Stimulated activated CD8-positive, alpha-beta memory T cell treated with anti-CD3 and anti-CD28 coated beads, Interleukin-2, amount 100 ng/mL, for 1 hour (primary cell): ENCODE measurements at regions not wholly inside any gene's neighbourhood (a gene's known extent, or its start where the extent isn't known, plus 50 kb on each side); places are given as distances from the start of the nearest gene placed in this dataset.

Source experiments
- DNase-seq, 2 donors: peaks; one replicate each; pipeline ENCODE4 v3.0.0-alpha.2; 2020; ENCODE audit warnings: low read depth in 2 of 2

DNA sequence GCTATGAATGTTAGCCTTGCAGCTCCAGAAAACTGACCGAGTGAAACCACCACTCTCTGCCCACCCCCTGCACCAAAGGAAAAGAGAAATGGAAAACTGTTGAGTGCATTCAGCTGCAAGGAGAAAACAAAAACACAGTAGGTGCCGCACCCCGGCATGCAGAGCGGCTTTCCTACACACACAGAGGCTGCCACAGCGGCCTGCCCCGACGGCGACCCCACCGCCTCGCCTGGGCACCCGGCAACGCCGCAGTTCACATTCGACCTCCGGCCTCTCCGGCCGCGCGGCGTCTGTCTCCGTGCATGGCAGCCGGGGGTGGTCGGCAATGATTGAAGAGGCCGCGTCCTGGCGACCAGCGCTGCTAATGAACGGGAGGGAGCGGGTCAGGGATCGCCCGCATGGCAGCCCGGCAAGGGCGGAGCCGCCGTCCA lies 417.1 kb upstream of the SALL3 start:
- no peak for DNase-seq

DNA sequence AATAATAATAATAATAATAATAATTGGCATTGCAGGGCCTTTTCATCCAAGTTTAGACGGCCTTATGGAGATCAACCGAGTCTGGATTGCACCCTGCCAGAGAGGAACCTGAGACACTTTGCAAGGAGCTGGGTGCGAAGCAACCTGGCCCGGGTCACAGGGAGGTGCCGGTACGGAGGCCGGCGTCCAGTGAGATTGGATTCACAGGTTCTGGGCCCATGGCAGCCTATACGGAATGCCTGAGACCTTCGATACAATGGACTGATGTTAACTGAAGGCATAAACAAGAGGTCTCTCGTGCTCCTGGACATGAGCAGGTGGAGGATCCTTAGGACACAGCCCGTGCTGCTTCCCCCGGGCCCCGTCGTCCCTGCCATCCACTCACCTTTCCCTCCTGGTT lies 416.5 kb upstream of the SALL3 start:
- DNase-seq: no peak

DNA sequence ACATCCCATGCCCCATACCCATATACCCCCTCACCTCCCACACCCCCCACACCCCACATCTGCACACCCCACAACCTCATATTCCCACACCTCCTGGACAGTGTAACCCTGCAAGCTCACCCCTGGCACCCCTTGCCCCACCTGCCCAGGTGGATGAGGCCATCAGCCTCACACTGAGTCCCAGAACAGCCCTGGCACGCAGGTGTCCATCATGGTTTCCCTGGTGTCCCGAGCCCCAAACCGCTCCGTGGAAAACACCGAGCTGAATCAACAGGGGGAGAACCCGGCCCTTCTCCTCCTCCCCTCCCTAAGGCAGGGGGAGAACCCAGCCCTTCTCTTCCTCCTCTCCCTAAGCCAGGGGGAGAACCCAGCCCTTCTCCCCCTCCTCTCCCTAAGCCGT lies 415.6 kb upstream of the SALL3 start:
- DNase-seq: no peak

DNA sequence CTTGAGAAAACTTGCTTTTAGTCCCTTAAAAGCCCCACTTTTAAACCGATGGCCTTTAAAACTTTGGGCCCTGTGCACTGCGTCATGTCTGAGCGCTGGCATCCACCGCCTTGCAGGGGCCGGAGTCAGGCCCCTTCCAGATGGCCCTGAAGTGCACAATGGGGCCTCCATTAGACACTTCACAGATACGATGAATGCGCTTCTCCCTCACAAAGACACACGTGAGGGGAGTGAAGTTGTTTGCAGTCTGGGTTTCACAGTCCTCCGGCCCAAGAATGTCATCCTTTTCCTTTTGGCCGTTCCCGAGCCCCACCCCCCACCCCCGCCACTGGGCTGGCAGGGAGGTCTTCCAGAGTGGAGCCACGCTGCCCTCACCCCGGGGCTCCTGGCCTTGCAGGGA lies 415.1 kb upstream of the SALL3 start:
- DNase-seq: no peak

DNA sequence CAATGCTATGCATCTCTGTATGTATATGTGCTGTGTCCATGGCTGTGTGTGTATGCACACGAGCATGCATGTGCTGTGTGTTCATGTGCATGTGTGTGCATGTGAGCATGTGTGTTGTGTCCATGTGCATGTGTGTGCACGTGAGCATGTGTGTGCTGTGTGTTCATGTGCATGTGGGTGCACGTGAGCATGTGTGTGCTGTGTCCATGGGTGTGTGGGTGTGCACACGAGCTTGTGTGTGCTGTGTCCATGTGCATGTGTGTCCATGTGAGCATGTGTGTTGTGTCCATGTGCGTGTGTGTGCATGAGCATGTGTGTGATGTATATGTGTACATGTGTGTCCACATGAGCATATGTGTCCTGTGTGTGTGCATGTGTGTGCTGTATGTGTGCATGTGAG lies 414.4 kb upstream of the SALL3 start:
- no peak for DNase-seq

DNA sequence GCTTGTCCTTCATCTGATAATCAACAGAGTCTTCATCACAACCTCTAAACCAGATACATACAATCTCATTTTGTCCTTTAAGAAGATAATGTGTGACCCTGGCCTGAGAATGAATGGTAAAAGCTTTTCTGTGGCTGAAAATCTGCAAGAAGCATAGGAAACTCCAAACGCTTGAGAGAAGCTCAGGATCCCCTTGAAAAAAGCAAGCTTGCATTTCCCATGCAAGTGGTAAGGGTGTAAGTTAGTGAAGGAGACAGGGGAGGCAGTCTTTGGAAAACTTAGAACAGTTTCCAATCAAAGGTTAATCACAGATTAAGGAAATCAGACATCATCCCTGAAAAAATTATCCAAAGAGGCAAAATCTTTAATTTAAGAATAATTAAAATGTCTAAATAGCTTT lies 413.6 kb upstream of the SALL3 start:
- DNase-seq: no peak

DNA sequence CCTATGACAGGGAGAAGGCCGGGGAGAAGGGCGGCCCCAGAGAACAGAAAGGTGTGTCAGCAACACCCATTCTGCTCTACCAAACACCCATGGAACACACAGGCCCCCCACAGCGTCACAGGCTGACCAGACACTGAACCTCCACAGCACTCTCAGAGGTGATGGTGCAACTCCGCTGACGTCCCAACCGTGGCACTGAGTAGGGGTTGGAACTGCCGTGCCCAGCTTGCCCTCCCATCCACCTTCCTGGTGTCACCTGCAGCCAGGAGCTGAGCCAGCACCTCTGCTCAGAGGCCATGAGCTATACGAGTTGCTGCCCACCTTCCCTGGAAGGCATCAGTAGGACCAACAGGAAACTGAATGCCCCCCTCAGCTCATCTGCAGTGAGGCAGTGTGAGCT lies 412.9 kb upstream of the SALL3 start:
- DNase-seq: no peak

DNA sequence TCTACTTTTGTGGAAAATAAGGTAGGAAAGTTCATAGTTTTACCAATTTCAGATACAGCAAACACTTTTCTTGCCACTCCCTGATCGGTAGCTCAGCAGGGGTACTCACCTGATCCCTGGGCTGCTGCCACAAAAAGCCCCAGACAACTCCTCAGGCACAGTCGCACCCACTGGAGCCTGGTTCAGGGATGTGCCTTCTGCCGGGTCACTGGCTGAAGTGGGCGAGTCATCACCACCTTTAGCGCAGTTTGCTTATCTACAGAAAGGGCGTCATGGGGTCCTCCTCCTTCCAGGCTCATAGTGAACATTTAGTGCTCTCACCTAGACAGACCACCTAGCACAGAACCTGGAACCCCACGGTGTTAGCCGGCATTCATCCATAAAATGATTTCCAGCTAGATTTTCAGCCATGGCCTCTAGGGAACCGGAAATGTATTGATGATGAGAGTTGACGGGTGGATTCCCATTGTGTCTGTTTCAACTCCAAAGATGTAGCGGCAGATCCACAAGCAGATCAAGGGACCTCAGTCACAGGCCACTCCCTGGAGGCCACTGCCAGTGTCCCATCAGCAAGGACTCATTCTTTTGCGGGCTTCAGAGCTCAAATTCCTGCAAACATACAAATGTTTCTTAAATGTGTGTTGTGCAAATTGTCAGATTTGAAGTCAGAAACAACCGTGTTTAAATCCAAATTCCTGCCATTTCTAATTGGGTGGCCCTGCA lies 408.4 kb upstream of the SALL3 start:
- DNase-seq: no peak

DNA sequence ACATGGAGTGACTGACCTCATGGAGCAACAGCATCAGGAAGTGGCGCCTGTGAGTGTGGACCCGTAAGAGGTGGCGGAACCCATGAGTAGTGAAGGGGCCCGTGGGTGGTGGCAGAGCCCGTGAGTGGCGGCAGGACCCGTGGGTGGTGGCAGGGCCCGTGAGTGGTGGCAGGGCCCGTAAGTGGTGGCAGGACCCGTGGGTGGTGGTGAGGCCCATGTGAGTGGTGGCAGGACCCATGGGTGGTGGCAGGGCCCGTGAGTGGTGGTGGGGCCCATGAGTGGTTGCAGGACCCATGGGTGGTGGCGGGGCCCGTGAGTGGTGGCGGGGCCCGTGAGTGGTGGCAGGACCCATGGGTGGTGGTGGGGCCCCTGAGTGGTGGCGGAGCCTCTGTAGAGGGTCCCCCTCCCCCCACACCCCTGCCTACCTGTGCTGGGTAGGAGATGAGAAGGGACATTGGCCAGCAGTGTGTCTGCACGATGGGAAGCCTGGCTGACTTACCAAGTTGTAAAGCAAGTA lies 407.7 kb upstream of the SALL3 start:
- DNase-seq: no peak

DNA sequence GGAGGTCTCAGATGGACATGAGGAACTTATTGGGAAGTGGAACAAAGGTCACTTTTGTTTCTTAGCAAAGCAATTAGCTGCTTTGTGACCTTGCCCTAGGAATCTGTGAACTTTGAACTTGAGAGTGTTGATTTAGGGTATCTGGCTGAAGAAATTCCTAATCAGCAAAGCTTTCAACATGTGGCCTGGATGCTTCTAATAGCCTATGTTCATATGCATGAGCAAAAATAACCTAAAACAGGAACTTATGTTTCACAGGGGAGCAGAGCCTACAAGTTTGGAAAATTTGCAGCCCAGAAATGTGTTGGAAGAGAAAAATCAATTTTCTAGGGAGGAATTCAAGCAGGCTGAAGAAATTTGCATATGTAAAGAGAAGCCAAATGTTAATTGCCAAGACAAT lies 405.8 kb upstream of the SALL3 start:
- DNase-seq: no peak

DNA sequence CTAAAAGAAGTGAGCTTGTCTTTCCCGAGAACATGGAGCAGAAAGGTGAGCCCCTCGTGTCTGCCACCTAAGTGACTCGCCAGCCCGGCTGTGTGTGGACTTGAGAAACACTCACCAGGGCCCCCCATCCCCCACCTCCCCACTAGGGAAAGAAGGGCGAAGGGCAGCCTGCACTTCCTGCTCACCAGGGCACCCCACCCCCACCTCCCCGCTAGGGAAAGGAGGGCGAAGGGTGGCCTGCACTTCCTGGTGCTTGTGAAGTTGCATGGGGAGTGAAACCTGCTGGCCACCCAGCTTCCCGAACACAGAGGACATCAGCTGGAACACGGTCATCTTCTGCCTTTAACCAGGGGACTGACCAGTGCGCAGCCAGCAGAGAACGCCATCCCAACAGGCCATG lies 402.7 kb upstream of the SALL3 start:
- DNase-seq: no peak

DNA sequence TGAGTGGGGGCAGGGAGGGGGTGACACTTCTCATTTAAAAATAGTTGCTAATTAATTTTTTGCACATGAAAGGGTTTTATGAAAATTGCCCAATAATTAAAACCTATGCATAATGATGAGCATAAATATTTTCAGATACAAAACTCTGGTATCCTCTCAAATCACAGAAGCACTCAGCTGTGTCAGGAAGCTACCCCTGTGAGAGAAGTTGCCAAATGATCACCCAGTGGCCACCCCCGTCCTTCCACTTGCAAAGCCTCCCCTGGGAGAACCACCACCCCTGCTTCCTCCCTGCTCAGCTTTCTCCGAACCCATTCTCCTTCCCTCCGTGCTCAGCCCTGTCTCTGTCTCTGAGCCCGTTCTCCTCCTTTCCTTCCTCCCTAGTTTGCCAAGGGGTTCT lies 400.2 kb upstream of the SALL3 start:
- no peak for DNase-seq

DNA sequence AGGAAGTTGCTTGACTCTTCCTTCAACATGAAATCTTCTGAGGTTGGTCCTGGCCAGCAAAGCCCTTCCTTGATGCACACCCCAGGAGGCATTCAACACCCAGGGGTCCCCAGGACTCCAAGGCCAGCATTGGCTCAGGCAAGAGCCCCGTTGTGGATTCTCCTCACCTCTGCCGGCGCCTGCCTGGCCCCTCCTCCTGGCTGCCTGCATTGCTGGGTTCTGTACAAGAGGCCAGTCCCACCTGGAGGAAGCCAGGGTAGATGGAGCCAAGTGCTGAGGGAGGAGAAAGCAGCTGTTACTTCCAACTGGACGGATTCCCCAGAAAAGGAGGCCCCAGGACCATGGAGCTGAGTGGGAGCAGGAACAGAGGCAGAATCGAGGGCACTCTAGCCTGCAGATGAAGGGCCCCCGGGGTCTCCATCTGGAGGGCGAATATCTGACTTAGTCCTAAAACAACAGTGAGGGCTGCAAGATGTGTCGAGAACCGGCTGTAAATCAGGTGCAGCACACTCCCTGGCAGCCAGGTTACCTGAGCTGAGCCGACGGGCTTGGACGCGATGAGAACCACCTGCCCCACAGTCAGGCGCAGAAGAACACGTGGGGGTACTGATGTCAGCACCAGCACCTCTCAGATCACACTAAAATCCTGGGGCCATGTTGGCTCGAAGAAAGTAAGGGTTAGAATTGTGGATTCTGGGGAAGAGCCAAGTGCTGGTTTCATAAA lies 399.6 kb upstream of the SALL3 start:
- DNase-seq: no peak

DNA sequence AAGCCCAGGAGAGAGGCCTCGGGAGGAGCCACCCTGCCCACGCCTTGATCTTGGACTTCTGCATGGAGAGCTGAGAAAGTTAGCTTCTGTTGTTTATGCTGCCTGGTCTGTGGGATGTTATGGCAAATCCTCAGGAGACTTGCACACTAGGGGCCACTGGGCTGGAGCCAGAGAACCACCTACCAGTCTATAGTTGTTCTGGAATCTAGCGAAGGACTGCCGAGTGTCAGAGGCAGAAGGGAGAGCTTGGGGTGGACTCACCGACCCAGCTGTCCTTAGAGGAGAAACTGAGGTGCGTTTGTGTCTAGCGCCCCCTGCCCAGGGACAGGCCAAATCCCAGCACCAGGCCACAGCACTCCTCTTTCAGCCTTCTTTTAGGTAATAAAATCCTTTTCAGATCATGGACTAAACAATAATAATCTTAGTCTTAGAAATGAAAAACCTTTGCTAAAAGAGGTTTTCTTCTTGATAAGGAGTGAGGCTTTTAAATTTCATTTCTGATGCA lies 398.7 kb upstream of the SALL3 start:
- no peak for DNase-seq

DNA sequence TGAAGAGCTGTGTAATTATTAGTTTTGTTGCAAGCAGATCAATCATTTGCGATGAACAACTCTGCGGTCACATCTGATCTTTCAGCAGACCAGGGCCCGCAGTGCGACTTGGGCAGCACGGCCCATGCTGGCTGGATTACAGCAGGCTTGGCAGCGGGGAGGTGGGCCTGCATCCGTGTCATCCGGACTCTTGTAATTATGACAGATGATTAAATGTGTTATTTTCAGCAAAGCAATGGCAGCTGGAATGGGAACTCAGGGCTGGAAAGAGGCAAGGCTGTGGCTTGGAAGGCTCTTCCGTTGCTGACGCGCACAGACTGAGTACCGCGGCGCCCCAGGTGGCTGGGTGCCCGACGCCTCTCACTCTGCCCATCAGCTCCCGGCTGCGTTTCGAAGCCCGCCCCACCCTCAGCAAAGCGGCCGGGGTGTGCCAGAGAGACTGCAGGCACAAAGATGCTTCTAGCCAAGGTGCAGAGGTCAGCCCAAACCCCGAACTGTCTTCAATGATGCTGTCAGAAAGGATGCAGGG lies 397.4 kb upstream of the SALL3 start:
- no peak for DNase-seq

DNA sequence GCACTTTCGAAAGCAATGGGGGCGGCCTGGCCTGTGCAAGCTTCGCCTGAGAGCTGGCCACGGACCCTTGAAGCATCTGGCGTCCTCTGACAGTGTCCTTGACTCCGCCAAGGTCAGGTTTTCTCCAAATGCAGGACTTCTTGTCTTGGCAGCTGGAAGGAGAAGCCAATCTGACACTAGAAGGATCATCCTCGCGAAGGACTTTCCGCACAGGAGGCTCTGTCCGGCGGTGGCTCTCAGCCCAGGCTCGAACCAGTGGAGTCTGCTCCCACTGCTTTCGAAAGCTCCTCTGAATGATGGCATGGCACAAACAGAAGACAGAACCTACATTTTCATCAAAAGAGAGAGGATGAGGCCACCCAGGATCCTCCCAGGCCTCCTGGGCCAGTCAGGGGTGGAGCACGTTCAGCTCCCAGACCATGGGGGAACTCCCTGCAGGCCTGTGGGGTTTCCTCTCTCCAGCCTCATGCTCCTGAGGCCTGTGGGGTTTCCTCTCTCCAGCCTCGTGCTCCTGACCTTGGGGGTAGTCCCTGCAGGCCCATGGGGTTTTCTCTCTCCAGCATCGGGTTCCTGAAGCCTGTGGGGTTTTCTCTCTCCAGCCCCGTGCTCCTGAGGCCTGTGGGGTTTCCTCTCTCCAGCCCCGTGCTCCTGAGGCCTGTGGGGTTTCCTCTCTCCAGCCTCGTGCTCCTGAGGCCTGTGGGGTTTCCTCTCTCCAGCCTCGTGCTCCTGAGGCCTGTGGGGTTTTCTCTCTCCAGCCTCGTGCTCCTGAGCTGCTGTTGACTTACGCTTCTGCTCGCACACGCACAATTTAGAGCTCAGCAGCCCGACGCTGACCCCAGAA lies 396.5 kb upstream of the SALL3 start:
- no peak for DNase-seq

DNA sequence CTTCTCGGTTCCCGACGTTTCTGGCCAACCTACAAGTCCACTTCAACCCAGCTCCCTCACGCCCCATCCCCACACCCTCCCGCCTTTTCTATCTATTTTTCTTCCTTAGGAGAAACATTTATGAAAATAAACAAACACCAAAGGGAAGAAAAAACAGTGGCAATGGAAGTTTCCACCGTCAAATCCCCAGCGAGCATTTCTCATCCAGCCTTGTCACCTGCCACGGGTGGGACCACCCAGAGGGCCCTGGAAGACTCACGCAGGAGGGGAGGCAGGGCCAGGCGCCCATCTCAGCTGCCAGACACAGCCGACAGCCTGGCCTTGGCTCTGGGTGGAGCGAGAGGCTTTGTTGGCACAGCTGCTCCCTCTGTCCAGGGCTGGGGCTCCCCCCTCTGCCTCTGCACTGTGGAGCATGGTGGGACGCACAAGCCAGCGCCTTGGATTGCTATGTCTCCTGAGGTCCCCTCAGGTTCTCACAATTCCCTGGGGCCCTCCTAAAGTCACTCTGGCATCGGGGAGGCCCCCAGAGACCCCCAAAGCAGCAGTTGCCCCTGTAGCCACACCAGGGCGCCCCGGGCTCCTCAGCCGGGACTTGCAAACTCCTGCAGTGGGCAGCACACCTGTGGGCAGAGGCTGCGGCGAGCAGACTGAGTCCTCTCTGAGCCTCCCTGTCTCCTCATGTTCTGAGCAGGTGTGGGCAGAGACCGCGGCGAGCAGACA lies 395.7 kb upstream of the SALL3 start:
- no peak for DNase-seq

DNA sequence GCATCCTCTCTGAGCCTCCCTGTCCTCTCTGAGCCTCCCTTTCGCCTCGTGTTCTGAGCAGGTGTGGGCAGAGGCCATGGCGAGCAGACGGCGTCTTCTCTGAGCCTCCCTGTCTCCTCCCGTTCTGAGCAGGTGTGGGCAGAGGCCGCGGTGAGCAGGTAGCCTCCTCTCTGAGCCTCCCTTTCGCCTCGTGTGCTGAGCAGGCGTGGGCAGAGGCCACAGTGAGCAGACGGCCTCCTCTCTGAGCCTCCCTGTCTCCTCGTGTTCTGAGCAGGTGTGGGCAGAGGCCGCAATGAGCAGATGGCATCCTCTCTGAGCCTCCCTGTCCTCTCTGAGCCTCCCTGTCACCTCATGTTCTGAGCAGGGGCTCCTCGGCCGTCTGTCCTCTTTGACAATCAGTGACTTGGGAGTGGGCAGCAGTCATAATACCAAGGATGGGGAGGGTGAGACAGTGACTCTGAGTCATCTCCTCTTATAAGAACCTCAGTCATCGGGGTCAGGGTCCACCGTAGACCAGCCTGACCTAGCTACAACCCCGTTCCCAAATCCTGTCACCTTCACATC lies 395.1 kb upstream of the SALL3 start:
- no peak for DNase-seq

DNA sequence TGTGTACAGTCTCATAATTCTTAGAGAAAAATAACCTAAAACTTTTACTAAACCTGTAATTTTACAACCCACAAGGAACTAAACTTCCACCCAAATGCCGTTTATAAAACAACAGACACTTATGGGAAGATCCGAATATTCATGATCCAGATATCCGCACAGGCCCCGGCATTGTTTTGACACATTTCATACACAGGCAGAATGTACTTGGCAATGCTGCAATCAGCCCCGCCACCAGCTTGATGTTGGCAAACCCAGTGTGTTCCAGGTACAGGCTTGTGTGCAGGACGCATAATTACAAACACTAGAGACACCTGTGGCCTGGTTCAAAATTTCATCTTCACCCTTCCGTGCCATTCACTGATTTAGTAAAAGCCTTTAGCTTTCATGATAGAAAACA lies 393.0 kb upstream of the SALL3 start:
- DNase-seq: no peak

DNA sequence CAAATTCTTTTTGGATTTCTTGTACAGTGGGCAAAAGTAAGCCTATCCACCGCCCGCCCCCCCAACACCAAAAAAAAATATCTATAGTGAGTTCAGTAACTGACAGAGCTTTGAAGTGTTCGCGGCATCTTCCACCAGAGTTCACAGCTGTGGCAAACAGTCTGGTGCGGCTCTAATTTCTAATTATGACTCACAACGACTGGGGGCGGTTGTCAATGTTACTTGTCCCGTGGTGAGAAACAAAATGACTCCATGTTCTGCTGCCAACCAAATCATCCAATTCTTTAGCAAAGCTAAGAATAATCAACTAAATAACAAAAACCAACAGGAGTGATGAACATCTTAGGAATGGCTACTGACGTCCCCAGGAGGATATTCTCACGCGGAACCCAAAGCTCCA lies 392.5 kb upstream of the SALL3 start:
- no peak for DNase-seq
